Astrocyte of the spinal cord (primary cell): ENCODE measurements at regions not wholly inside any gene's neighbourhood (a gene's known extent, or its start where the extent isn't known, plus 50 kb on each side); places are given as distances from the start of the nearest gene placed in this dataset.
"Not testable (repeated sequence)": the region's sequence is repeated elsewhere in the genome, so short reads cannot be mapped to it uniquely, and the experiment has no call there.

Experiments used
- DNase-seq: peaks from one replicate; pipeline ENCODE4 v3.0.0; 2011; ENCODE audit warnings: low read depth, low spot score
- H3K4me3 ChIP-seq: 2 replicates; pipeline ENCODE4 v1.5.1; 2011; ENCODE audit warnings: low read depth, mild to moderate bottlenecking, low read length, moderate library complexity
- CTCF ChIP-seq: IDR thresholded peaks from 2 replicates; pipeline ENCODE4 v1.5.1; 2012; ENCODE audit warnings: low read depth, mild to moderate bottlenecking, low read length, inconsistent platforms
- in situ Hi-C: cut with HindIII; loops from 2 replicates; pipeline ENCODE4 v1.10.0; 2017; ENCODE audit warnings: low sequenced_read_pairs

- in situ Hi-C loops = no loop called here
- no peak for TF ChIP-seq CTCF
- no peak overlapping the region for H3K4me3 ChIP-seq
- no peak for DNase-seq
These were observed 118.5 kb upstream of the LGR5 start for GRCh38 chr12:71321130-71321529.

GRCh38 chr12:71315328-71315985 is 124.1 kb upstream of the LGR5 start:
- TF ChIP-seq CTCF = no peak
- in situ Hi-C loops = no loop called here
- DNase-seq = no peak
- H3K4me3 ChIP-seq = no peak overlapping the region

- DNase-seq = peak; percentile 3
- no peak for TF ChIP-seq CTCF
- in situ Hi-C loops = no loop called here
- no peak overlapping the region for H3K4me3 ChIP-seq
These were observed 126.7 kb upstream of the LGR5 start for GRCh38 chr12:71312768-71313403.

- in situ Hi-C loops = not testable (repeated sequence)
These were observed 128.0 kb upstream of the LGR5 start for GRCh38 chr12:71311611-71312010.

GRCh38 chr12:71306808-71307207 is 132.8 kb upstream of the LGR5 start:
- H3K4me3 ChIP-seq = no peak overlapping the region
- TF ChIP-seq CTCF = no peak
- in situ Hi-C loops = no loop called here
- no peak for DNase-seq

More at GRCh38 chr12:71311611-71312010, 128.0 kb upstream of the LGR5 start:
- H3K4me3 ChIP-seq, DNase-seq: not testable (repeated sequence)

GRCh38 chr12:71304306-71304705 is 135.3 kb upstream of the LGR5 start:
- in situ Hi-C loops = no loop called here
- no peak for TF ChIP-seq CTCF
- DNase-seq = no peak
- no peak overlapping the region for H3K4me3 ChIP-seq

GRCh38 chr12:71303199-71303598 is 136.4 kb upstream of the LGR5 start:
- no peak overlapping the region for H3K4me3 ChIP-seq
- DNase-seq = peak; percentile 19

More at GRCh38 chr12:71303199-71303598, 136.4 kb upstream of the LGR5 start:
- in situ Hi-C loops = no loop called here
- TF ChIP-seq CTCF = no peak
